ENCODE measurements at regions not wholly inside any gene's neighbourhood (a gene's known extent, or its start where the extent isn't known, plus 50 kb on each side); places are given as distances from the start of the nearest gene placed in this dataset.

DNA sequence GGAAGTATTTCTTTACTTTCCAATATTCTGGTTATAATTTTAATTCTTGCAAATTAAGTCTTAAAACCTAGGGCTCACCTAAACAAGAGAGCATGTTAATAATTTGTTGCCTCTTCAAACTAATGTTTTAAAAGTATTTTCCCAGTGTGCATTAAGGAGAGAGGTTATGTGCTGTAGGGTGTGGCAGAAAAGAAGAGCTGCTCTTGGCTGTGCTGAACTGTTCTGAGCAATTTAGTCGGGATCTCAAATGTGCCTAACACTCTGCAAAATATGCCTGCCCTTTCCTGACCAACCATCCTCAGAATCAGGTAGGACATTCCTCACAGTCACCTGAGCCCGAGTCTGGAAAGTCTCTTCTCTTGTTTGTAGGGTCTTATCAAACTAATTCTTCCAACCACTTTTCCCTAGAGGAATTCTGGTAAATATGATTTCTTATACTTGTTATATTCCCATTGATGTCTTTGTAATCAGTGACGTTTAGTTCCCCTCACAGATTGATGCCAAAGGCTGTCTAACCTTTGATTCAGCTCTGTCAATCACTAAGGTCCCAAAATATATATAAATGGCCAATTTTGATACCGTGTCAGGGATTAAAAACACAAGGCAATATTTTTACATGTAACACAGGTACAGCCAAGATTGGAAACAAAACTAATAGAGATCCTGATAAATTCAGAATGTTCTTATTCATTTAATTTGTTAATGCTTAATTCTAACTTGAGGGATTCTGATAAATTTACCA is 298.4 kb downstream of the ADGB start:
- intact Hi-C loops (cut with DNase I; ENCODE audit: low total_unique reads): no loop called here
- Histone ChIP-seq H3K9me3 (no peaks in the 10 kb centered on the region), H3K4me3 (no peak overlapping the region), H3K4me1 (no peaks in the 10 kb centered on the region), H3K27ac (no peak overlapping the region), H3K36me3 (ENCODE audit: low read depth, missing control alignments) (no peaks in the 10 kb centered on the region), H3K27me3 (no peaks in the 10 kb centered on the region)
- DNase-seq: no peak
- TF ChIP-seq POLR2A (IDR thresholded peaks at IDR 0.05): no peak
- TF ChIP-seq, protein P1, sequence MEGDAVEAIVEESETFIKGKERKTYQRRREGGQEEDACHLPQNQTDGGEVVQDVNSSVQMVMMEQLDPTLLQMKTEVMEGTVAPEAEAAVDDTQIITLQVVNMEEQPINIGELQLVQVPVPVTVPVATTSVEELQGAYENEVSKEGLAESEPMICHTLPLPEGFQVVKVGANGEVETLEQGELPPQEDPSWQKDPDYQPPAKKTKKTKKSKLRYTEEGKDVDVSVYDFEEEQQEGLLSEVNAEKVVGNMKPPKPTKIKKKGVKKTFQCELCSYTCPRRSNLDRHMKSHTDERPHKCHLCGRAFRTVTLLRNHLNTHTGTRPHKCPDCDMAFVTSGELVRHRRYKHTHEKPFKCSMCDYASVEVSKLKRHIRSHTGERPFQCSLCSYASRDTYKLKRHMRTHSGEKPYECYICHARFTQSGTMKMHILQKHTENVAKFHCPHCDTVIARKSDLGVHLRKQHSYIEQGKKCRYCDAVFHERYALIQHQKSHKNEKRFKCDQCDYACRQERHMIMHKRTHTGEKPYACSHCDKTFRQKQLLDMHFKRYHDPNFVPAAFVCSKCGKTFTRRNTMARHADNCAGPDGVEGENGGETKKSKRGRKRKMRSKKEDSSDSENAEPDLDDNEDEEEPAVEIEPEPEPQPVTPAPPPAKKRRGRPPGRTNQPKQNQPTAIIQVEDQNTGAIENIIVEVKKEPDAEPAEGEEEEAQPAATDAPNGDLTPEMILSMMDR (IDR thresholded peaks at IDR 0.05): no peak
- 79 to 80% methylated on average over 4 of the region's 4 CpGs for WGBS, 2 donors

DNA sequence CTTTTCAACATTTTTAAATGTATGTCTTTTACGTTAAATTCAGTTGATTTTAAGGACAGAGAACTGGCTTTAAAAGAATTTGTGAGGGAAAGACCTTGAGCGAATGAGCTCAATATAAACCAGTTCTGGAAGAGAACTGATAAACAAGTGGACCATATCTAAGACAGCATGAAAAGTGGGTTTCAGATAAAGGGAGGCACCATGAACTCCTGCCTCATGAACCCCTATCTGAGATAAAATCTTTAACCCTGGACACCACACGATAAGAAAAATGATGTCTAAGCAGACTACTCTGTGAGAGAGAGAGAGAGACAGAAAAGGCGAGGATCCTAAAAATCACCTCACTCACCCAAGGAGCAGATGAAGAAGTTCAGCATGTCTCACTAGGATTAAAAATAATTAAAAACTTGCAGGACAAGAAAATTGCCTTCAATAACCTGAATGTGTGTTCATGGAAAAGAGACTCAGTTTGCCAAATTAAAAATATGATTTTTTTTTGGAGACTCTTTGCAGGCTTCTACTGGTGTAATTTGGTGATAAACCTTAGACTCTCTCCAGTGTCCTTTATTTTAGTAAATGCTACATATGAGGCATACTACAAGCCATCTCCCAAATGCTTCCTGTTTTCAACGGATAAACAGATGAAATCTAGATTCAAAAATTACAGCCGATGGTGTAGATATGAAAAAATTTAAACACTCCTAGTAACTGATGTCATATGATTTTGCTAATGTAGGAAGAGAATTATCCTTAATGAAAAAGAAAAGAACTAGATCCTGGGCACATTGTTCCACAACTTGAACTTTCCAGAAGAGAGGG is 299.5 kb downstream of the ADGB start:
- no peaks in the 10 kb centered on the region for H3K27me3 ChIP-seq

DNA sequence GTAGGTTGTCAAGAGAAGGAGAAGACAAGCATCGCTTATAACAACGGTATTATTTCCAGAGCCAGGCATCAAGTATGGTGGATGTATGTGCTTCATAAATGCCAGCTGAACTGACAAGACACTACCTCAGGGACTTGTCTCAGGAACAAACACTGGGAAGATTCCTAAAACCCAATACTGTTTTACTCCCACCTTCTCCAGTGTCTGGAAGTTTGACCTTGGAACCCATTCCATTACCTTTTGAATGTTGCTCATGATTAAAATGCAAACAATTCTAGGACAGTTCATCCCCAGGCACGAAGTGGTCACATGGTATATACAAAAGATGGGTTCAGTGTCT is 300.1 kb downstream of the ADGB start:
- H3K36me3 ChIP-seq (ENCODE audit: low read depth, missing control alignments): no peaks in the 10 kb centered on the region
- no peaks in the 10 kb centered on the region for H3K4me1 ChIP-seq
- H3K27ac ChIP-seq: no peak overlapping the region
- no peak for TF ChIP-seq POLR2A (IDR thresholded peaks at IDR 0.05)
- TF ChIP-seq, protein P1 (IDR thresholded peaks at IDR 0.05): no peak
- H3K4me3 ChIP-seq: no peak overlapping the region
- WGBS, 2 donors: 85 to 95% methylated on average over 3 of the region's 3 CpGs
- no peaks in the 10 kb centered on the region for H3K9me3 ChIP-seq
- no peak for DNase-seq
- no peaks in the 10 kb centered on the region for H3K27me3 ChIP-seq
- intact Hi-C loops (cut with DNase I; ENCODE audit: low total_unique reads): no loop called here

More for the DNA sequence above, 299.5 kb downstream of the ADGB start:
- WGBS, 2 donors: 77 to 79% methylated on average over 6 of the region's 6 CpGs
- no peak for DNase-seq
- TF ChIP-seq, protein P1 (IDR thresholded peaks at IDR 0.05): no peak
- no peak for TF ChIP-seq POLR2A (IDR thresholded peaks at IDR 0.05)
- H3K9me3 ChIP-seq: no peaks in the 10 kb centered on the region
- no peaks in the 10 kb centered on the region for H3K4me1 ChIP-seq
- intact Hi-C loops (cut with DNase I; ENCODE audit: low total_unique reads): no loop called here
- H3K36me3 ChIP-seq (ENCODE audit: low read depth, missing control alignments): no peaks in the 10 kb centered on the region
- no peak overlapping the region for H3K27ac ChIP-seq
- no peak overlapping the region for H3K4me3 ChIP-seq

DNA sequence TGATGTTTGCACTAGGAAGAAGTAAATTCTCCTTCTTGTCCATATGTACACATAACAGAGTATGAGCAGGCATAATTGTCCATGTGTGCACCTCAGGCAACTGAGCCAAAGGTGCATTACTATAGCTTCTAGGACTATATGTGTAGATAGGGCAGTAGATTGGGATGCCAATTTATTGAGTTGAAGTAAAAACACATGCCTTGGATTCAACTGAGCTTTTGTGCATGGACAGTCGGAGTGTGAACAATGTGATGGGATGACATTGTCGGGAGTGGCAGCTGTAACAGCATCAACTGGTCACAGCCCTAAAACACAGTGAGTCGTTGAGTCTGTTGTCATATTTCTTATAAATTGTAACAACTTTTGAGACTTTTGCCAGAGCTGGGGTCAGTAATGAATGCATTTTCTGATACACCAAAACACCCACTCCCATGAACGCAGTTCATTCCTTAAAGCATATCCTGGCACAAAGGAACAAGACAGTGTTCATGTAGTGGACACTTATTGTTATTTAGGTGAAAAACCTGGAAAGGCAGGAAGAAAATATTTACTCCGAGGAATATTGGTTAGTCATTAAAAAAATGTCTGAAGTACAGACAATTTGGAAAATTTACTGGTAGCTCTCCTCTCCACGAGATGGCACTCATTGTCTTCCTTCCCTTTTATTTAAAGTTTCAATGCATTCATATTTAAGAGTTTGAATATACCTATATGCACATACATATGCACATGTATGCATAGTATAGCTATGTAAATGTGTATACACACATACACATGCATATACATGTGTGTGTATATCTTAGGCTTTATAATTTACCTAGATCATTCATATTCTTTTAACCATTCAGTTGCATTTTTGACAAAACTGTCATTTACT is 302.0 kb upstream of the STXBP5 start:
- H3K4me3 ChIP-seq: no peak overlapping the region
- TF ChIP-seq, protein P1 (IDR thresholded peaks at IDR 0.05): no peak
- H3K36me3 ChIP-seq (ENCODE audit: low read depth, missing control alignments): no peaks in the 10 kb centered on the region
- no peaks in the 10 kb centered on the region for H3K9me3 ChIP-seq
- H3K4me1 ChIP-seq: no peaks in the 10 kb centered on the region
- H3K27me3 ChIP-seq: no peaks in the 10 kb centered on the region
- intact Hi-C loops (cut with DNase I; ENCODE audit: low total_unique reads): no loop called here
- 75 to 81% methylated on average over 6 of the region's 6 CpGs for WGBS, 2 donors
- no peak overlapping the region for H3K27ac ChIP-seq
- DNase-seq: no peak
